NB4 (cell line): ENCODE measurements at regions not wholly inside any gene's neighbourhood (a gene's known extent, or its start where the extent isn't known, plus 50 kb on each side); places are given as distances from the start of the nearest gene placed in this dataset.

ENCODE experiments used
- MYC ChIP-seq: IDR thresholded peaks from 2 replicates; pipeline ENCODE4 v1.6.1; 2011; ENCODE audit warnings: low read depth, low read length
- POLR2A ChIP-seq: IDR thresholded peaks from 2 replicates; pipeline ENCODE4 v1.6.1; 2011; ENCODE audit warnings: mild to moderate bottlenecking; ENCODE audit not compliant: insufficient read length; ENCODE audit errors: extremely low read depth
- TF ChIP-seq, protein P1 (sequence below): IDR thresholded peaks from one replicate; pipeline ENCODE4 v1.5.1; 2012; ENCODE audit warnings: low read depth, low read length
- TF ChIP-seq, protein P2 (sequence below): IDR thresholded peaks from 2 replicates; pipeline ENCODE4 v1.6.1; 2011; ENCODE audit warnings: low read depth, low read length

DNA sequence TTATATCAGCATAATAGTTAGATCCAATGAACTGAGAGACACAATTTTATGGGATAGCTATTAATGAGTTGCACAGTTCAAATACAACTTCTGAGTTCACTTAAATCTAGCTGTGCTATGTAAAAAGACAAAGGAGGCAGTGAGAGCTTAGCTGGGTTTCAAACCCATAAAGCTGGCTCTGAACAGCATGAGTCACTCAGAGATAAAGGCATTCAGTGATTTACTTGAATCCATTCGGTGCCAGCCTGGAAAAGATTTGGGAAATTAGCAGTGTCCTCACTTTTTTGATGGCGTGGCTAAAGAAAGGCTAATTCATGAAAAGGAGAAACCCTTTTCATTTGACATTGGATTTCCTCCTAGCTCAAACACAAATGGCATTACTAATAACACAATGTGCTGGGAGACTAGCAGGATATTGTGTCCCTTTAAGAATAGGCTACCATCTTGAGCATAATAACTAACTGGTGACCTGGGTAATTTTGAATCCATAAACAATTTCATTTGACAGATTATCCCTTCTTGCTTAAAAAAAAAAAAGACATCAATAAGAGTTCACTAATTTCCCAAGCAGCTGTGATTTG lies 98.4 kb upstream of the NEUROD1 start:
- TF ChIP-seq, protein P1, sequence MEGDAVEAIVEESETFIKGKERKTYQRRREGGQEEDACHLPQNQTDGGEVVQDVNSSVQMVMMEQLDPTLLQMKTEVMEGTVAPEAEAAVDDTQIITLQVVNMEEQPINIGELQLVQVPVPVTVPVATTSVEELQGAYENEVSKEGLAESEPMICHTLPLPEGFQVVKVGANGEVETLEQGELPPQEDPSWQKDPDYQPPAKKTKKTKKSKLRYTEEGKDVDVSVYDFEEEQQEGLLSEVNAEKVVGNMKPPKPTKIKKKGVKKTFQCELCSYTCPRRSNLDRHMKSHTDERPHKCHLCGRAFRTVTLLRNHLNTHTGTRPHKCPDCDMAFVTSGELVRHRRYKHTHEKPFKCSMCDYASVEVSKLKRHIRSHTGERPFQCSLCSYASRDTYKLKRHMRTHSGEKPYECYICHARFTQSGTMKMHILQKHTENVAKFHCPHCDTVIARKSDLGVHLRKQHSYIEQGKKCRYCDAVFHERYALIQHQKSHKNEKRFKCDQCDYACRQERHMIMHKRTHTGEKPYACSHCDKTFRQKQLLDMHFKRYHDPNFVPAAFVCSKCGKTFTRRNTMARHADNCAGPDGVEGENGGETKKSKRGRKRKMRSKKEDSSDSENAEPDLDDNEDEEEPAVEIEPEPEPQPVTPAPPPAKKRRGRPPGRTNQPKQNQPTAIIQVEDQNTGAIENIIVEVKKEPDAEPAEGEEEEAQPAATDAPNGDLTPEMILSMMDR: no peak
- TF ChIP-seq POLR2A: no peak
- TF ChIP-seq, protein P2, sequence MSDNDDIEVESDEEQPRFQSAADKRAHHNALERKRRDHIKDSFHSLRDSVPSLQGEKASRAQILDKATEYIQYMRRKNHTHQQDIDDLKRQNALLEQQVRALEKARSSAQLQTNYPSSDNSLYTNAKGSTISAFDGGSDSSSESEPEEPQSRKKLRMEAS: no peak
- no peak for TF ChIP-seq MYC
